ENCODE measurements at regions not wholly inside any gene's neighbourhood (a gene's known extent, or its start where the extent isn't known, plus 50 kb on each side); places are given as distances from the start of the nearest gene placed in this dataset.

DNA sequence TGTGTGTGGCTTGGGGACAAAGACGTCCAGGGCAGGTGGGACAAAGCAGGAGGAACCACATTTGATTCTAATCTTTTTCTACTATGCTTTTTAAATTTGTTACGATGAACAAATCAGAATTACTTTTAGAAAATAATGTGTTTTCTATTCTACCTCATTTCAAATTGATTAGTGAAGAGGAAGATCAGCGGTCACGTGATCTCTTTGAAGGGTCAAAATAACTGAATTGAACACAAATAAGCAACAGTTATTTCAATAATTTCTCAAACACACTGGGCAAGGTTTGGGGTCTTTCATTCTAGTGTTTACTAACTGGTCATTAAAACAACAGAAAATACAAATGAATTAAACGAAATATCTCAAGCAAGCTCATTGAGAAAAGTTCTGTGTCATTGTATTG is 773.0 kb upstream of the IGFBP3 start:
- TF ChIP-seq EZH2 (IDR thresholded peaks at IDR 0.05; ENCODE audit: insufficient read depth, poor library complexity, severe bottlenecking) (no peak), EZH2phosphoT487 (IDR thresholded peaks at IDR 0.05; ENCODE audit: insufficient read depth, low read depth) (no peak)

Measured in GM23248 (cell line).